GM12878 (cell line): ENCODE measurements at regions not wholly inside any gene's neighbourhood (a gene's known extent, or its start where the extent isn't known, plus 50 kb on each side); places are given as distances from the start of the nearest gene placed in this dataset.

Experiments used
- ATAC-seq: fragments of 200-7000 bp; cut with Tn5 transposase; 3 replicates; pipeline ENCODE4 v1.9.1; 2020; ENCODE audit warnings: mild to moderate bottlenecking, moderate library complexity
- BruUV-seq: library from RNA; stranded (reverse); fragments of 400-500 nt; replicated peaks from 2 replicates; lab custom pipeline; 2021; lab: Mats Ljungman, UMichigan
- CTCF ChIA-PET: fragments of 300-600 bp; sonication (Branson Sonifier 250); formaldehyde crosslinking; extraction: SDS; loops from one replicate; lab custom pipeline; 2021; ENCODE audit warnings: inconsistent platforms; lab: Yijun Ruan, JAX
- POLR2A ChIA-PET: fragments of 350-600 bp; formaldehyde crosslinking; extraction: SDS; loops from one replicate; lab custom pipeline; 2021; ENCODE audit warnings: inconsistent platforms; lab: Charles Lee
- RAD21 ChIA-PET: fragments of 300-600 bp; sonication (Branson Sonifier 250); formaldehyde crosslinking; loops from one replicate; lab custom pipeline; 2023; ENCODE audit warnings: antibody characterized with exemption; ENCODE audit not compliant: unreplicated experiment; lab: Charles Lee
- SMC1A ChIA-PET: fragments of 300-600 bp; sonication (Branson Sonifier 250); formaldehyde crosslinking; loops from one replicate; lab custom pipeline; 2023; ENCODE audit not compliant: unreplicated experiment, uncharacterized antibody; lab: Charles Lee
- DNase-seq: peaks from one replicate; pipeline ENCODE4 v3.0.0-alpha.2; 2011; ENCODE audit warnings: low read depth, low spot score
- FAIRE-seq: peaks from 3 replicates; lab custom pipeline; 2011; peaks lifted over from hg19 to GRCh38; lab: Jason Lieb, UNC
- H2AFZ ChIP-seq: 2 replicates; pipeline ENCODE4 v1.6.0; 2011; ENCODE audit warnings: low read depth, low read length, control low read depth; ENCODE audit not compliant: control insufficient read depth
- H3K27ac ChIP-seq: 2 replicates; pipeline ENCODE4 v1.5.1; 2011; ENCODE audit warnings: control low read depth; ENCODE audit not compliant: control insufficient read depth, insufficient read depth
- H3K27me3 ChIP-seq, 2 experiments: replicated peaks in 1 of 2; 2 replicates each; pipeline versions ENCODE4 v1.6.0 to v1.6.1; 2011; ENCODE audit warnings: low read length in 1 of 2; ENCODE audit not compliant: control insufficient read depth in 2 of 2, insufficient read depth in 2 of 2
- H3K36me3 ChIP-seq, 2 experiments: 2 replicates each; pipeline ENCODE4 v1.5.1; 2011; ENCODE audit warnings: low read length in 1 of 2; ENCODE audit not compliant: control insufficient read depth in 2 of 2, insufficient read depth in 2 of 2
- H3K4me1 ChIP-seq: 2 replicates; pipeline ENCODE4 v1.6.1; 2011; ENCODE audit warnings: mild to moderate bottlenecking, low read length, moderate library complexity, mixed read lengths; ENCODE audit not compliant: control insufficient read depth, insufficient read depth
- H3K4me2 ChIP-seq: 2 replicates; pipeline ENCODE4 v1.6.0; 2011; ENCODE audit warnings: control low read depth; ENCODE audit not compliant: control insufficient read depth, insufficient read depth
- H3K4me3 ChIP-seq: fragments of 200-600 bp; sonication (generic); 2 replicates; pipeline ENCODE4 v1.5.1; 2016
- H3K79me2 ChIP-seq: 2 replicates; pipeline ENCODE4 v1.6.0; 2011; ENCODE audit warnings: low read length; ENCODE audit not compliant: control insufficient read depth, insufficient read depth
- H3K9ac ChIP-seq: 2 replicates; pipeline ENCODE4 v1.8.0; 2011; ENCODE audit warnings: low read length, control low read depth, mixed read lengths; ENCODE audit not compliant: control insufficient read depth, insufficient read depth
- H3K9me3 ChIP-seq: replicated peaks from 3 replicates; pipeline ENCODE4 v1.5.1; 2011; ENCODE audit warnings: mild to moderate bottlenecking, low read length; ENCODE audit not compliant: control insufficient read depth, insufficient read depth
- H4K20me1 ChIP-seq: 2 replicates; pipeline ENCODE4 v1.6.0; 2011; ENCODE audit not compliant: control insufficient read depth, insufficient read depth
- ATF7 ChIP-seq: fragments of 450-650 bp; IDR thresholded peaks from 2 replicates; pipeline ENCODE4 v1.6.1; 2016; ENCODE audit warnings: low read depth, mild to moderate bottlenecking
- CHD4 ChIP-seq: fragments of 200-600 bp; sonication (generic); IDR thresholded peaks from 2 replicates; pipeline ENCODE4 v1.6.1; 2016; ENCODE audit warnings: mild to moderate bottlenecking
- FOXK2 ChIP-seq: fragments of 450-650 bp; IDR thresholded peaks from 2 replicates; pipeline ENCODE4 v1.6.1; 2017; ENCODE audit warnings: mild to moderate bottlenecking, moderate library complexity
- JUND ChIP-seq: IDR thresholded peaks from 2 replicates; pipeline ENCODE4 v1.6.1; 2012; ENCODE audit warnings: low read depth, mild to moderate bottlenecking, low read length, improper control_type of control experiment, moderate library complexity
- KAT2A ChIP-seq: conservative IDR thresholded peaks from 2 replicates; pipeline ENCODE4 v1.6.1; 2011; ENCODE audit warnings: low read depth, low read length; ENCODE audit not compliant: control insufficient read depth
- NR2C2 ChIP-seq: IDR thresholded peaks from 2 replicates; pipeline ENCODE4 v1.6.1; 2011; ENCODE audit warnings: borderline replicate concordance, low read depth; ENCODE audit not compliant: control insufficient read depth, insufficient read length
- RCOR1 ChIP-seq: conservative IDR thresholded peaks from 2 replicates; pipeline ENCODE4 v1.6.1; 2012; ENCODE audit warnings: low read depth, low read length, improper control_type of control experiment
- SKIL ChIP-seq: fragments of 450-650 bp; IDR thresholded peaks from 2 replicates; pipeline ENCODE4 v1.6.1; 2017; ENCODE audit warnings: mild to moderate bottlenecking, low read depth, inconsistent platforms; ENCODE audit not compliant: poor library complexity, severe bottlenecking
- SPI1 ChIP-seq: IDR thresholded peaks from 2 replicates; pipeline ENCODE4 v1.6.1; 2011; ENCODE audit warnings: low read depth, mild to moderate bottlenecking, low read length, moderate library complexity, borderline replicate concordance; ENCODE audit not compliant: insufficient read depth
- SUPT20H ChIP-seq: IDR thresholded peaks from 2 replicates; pipeline ENCODE4 v1.6.1; 2011; ENCODE audit warnings: low read depth, mild to moderate bottlenecking, low read length, moderate library complexity, borderline replicate concordance; ENCODE audit not compliant: control insufficient read depth
- TBL1XR1 ChIP-seq: IDR thresholded peaks from 2 replicates; pipeline ENCODE4 v1.6.1; 2012; ENCODE audit warnings: low read depth, low read length, improper control_type of control experiment
- WGBS: methylation state at CpG from one replicate; pipeline ENCODE4 v1.1.6; 2016; ENCODE audit warnings: low lambda C conversion rate; ENCODE audit not compliant: insufficient replicate concordance, insufficient coverage; ENCODE audit errors: missing lambda C conversion rate; 5-methylcytosine and 5-hydroxymethylcytosine counted together
- in situ Hi-C: fragments of 300-500 bp; cut with MboI; formaldehyde crosslinking; loops from 9 replicates; pipeline ENCODE4 v1.14.3; 2018; ENCODE audit warnings: mixed read lengths
- intact Hi-C: fragments of 100-400 bp; cut with micrococcal nuclease; formaldehyde crosslinking; loops from one replicate; pipeline ENCODE4 v1.14.2; 2022; ENCODE audit not compliant: unreplicated experiment
- TF ChIP-seq, protein P1 (sequence below): fragments of 450-650 bp; IDR thresholded peaks from 2 replicates; pipeline ENCODE4 v1.6.1; 2018; ENCODE audit warnings: mild to moderate bottlenecking, low read depth, moderate library complexity; ENCODE audit not compliant: partially characterized antibody
- TF ChIP-seq, protein P2 (sequence below): IDR thresholded peaks from 2 replicates; pipeline ENCODE4 v1.6.1; 2011; ENCODE audit warnings: low read depth, mild to moderate bottlenecking, low read length, moderate library complexity, borderline replicate concordance; ENCODE audit errors: extremely low read depth

- ChIA-PET CTCF (interaction anchor here (1.3 kb wide), 1 partner anchor 10 kb away, joined by 4 read pairs; no protein-coding TSS in a partner anchor), RAD21 (no interaction called here), SMC1A (interaction anchor here (0.6 to 1.2 kb wide), 4 partner anchors 12 to 85 kb away, joined by 3 to 5 read pairs (median 4); no protein-coding TSS in a partner anchor), POLR2A (no interaction called here)
- ATAC-seq (no peak), FAIRE-seq (no peak), DNase-seq (no peak)
- Histone ChIP-seq H3K4me3 (no peak overlapping the region), H3K4me1 (peaks cover 7% of the 10 kb centered on the region; the same call in 1 of the 2 replicates), H3K27me3 (no peaks in the 10 kb centered on the region), H3K27ac (no peak overlapping the region), H3K4me2 (no peak overlapping the region), H3K9me3 (no peaks in the 10 kb centered on the region), H3K36me3 (no peaks in the 10 kb centered on the region), H4K20me1 (no peaks in the 10 kb centered on the region), H3K9ac (no peak overlapping the region), H2AFZ (no peak overlapping the region), H3K79me2 (no peaks in the 10 kb centered on the region)
- no TSS peak for BruUV-seq
- TF ChIP-seq SPI1 (no peak), NR2C2 (no peak), TBL1XR1 (no peak)
- TF ChIP-seq, protein P1, sequence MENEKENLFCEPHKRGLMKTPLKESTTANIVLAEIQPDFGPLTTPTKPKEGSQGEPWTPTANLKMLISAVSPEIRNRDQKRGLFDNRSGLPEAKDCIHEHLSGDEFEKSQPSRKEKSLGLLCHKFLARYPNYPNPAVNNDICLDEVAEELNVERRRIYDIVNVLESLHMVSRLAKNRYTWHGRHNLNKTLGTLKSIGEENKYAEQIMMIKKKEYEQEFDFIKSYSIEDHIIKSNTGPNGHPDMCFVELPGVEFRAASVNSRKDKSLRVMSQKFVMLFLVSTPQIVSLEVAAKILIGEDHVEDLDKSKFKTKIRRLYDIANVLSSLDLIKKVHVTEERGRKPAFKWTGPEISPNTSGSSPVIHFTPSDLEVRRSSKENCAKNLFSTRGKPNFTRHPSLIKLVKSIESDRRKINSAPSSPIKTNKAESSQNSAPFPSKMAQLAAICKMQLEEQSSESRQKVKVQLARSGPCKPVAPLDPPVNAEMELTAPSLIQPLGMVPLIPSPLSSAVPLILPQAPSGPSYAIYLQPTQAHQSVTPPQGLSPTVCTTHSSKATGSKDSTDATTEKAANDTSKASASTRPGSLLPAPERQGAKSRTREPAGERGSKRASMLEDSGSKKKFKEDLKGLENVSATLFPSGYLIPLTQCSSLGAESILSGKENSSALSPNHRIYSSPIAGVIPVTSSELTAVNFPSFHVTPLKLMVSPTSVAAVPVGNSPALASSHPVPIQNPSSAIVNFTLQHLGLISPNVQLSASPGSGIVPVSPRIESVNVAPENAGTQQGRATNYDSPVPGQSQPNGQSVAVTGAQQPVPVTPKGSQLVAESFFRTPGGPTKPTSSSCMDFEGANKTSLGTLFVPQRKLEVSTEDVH: no peak
- 0% methylated on average over 1 of the region's 1 CpG for WGBS
- intact Hi-C loops (no loop called here), in situ Hi-C loops (no loop called here)
These were observed 184.8 kb downstream of the KTN1 start for GRCh38 chr14:55764784-55765183.

- intact Hi-C loops (no loop called here), in situ Hi-C loops (no loop called here)
- no peak overlapping the region for H3K4me3 ChIP-seq
- no peak overlapping the region for H2AFZ ChIP-seq
- H3K4me1 ChIP-seq: peaks cover 7% of the 10 kb centered on the region; the same call in 1 of the 2 replicates
- no TSS peak for BruUV-seq
- H3K9ac ChIP-seq: no peak overlapping the region
- ChIA-PET POLR2A (no interaction called here), SMC1A (interaction anchor here (1.2 kb wide), 1 partner anchor 13 kb away, joined by 5 read pairs; no protein-coding TSS in a partner anchor), CTCF (no interaction called here), RAD21 (no interaction called here)
- no peak for ATAC-seq
- H3K79me2 ChIP-seq: no peaks in the 10 kb centered on the region
- H4K20me1 ChIP-seq: no peaks in the 10 kb centered on the region
- FAIRE-seq: no peak
- no peak for DNase-seq
- H3K36me3 ChIP-seq: no peaks in the 10 kb centered on the region
- no peaks in the 10 kb centered on the region for H3K9me3 ChIP-seq
- no peak overlapping the region for H3K27ac ChIP-seq
- H3K4me2 ChIP-seq: no peak overlapping the region
- WGBS: 78% methylated on average over 22 of the region's 22 CpGs
- H3K27me3 ChIP-seq: no peaks in the 10 kb centered on the region
- TF ChIP-seq SKIL (no peak), SUPT20H (no peak), FOXK2 (no peak), ATF7 (no peak), RCOR1 (no peak), CHD4 (no peak), KAT2A (no peak), JUND (no peak)
- TF ChIP-seq, protein P2, sequence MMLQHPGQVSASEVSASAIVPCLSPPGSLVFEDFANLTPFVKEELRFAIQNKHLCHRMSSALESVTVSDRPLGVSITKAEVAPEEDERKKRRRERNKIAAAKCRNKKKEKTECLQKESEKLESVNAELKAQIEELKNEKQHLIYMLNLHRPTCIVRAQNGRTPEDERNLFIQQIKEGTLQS: no peak
These were observed 186.1 kb downstream of the KTN1 start for GRCh38 chr14:55766071-55766470.
